GM12872 (cell line): ENCODE measurements at regions not wholly inside any gene's neighbourhood (a gene's known extent, or its start where the extent isn't known, plus 50 kb on each side); places are given as distances from the start of the nearest gene placed in this dataset.

Source experiments
- TF ChIP-seq, protein P1 (sequence below): IDR thresholded peaks from 3 replicates; pipeline ENCODE4 v1.5.1; 2011; ENCODE audit warnings: low read depth, mild to moderate bottlenecking, low read length, moderate library complexity; ENCODE audit not compliant: insufficient read depth

DNA sequence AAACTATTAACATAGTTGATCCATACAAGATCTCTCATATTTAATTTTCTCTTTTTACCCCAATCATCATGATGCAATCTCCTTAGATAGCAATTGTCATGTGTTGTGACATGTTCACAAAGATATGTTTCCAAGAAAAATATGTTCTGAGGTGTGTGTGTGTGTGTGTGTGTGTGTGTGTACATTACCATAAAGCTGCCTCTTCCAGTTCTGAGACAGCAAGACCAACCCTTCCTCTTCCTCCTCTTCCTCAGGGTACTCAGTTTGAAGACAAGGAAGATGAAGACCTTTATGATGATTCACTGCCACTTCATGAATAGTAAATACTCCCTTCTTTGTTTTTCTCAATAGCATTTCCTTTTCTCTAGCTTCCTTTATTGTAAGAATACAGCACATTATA, 303.3 kb upstream of the PRDM9 start:
- TF ChIP-seq, protein P1, sequence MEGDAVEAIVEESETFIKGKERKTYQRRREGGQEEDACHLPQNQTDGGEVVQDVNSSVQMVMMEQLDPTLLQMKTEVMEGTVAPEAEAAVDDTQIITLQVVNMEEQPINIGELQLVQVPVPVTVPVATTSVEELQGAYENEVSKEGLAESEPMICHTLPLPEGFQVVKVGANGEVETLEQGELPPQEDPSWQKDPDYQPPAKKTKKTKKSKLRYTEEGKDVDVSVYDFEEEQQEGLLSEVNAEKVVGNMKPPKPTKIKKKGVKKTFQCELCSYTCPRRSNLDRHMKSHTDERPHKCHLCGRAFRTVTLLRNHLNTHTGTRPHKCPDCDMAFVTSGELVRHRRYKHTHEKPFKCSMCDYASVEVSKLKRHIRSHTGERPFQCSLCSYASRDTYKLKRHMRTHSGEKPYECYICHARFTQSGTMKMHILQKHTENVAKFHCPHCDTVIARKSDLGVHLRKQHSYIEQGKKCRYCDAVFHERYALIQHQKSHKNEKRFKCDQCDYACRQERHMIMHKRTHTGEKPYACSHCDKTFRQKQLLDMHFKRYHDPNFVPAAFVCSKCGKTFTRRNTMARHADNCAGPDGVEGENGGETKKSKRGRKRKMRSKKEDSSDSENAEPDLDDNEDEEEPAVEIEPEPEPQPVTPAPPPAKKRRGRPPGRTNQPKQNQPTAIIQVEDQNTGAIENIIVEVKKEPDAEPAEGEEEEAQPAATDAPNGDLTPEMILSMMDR = no peak

DNA sequence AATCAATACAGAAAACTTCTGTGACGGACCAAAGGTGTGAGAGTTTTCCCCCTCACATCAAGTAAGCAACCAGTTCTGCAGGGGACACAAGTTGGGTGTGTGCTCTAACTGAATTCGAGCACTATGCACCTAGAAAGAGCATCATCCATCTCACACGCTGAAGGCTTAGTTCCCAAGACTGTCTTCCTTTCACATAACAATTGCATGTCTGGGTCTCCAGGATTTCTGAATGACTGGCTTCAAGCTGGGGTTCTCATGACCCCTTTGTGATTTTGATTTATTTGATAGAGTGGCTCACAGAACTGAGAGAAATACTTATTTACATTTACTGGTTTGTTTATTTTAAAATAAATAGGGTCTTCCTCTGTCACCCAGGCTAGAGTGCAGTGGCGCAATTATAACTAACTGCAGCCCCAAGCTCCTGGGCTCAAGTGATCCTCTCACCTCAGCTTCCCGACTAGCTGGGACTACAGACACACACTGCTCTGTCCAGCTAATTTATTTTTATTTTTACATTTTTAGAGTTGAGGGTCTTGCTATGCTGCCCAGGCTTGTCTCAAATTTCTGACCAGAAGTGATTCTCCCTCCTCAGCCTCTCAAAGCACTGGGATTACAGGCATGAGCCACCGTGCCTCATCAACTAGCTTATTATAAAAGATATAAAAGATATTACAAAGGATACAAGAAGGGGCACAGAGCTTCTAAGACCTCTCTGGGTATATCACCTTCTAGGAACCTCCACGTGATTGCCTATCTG, 316.7 kb upstream of the CDH12 start:
- TF ChIP-seq, protein P1 = no peak

DNA sequence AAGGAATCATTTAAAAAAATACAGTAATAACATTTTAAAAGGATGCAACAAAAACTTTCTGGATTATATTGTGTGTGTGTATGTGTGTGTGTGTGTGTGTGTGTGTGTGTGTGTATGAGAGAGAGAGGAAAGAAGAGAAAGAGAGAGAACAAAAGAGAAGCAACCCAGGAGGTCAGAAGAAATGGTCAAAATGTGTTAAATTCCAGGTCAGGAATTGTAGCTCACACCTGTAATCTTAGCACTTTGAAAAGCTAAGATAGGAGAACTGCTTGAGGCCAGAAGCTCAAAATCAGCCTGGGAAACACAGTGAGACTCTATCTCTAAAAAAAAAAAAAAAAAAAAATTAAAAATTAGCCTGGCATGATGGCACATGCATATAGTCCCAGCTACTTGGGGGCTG, 311.8 kb upstream of the CDH12 start:
- TF ChIP-seq, protein P1 = no peak

DNA sequence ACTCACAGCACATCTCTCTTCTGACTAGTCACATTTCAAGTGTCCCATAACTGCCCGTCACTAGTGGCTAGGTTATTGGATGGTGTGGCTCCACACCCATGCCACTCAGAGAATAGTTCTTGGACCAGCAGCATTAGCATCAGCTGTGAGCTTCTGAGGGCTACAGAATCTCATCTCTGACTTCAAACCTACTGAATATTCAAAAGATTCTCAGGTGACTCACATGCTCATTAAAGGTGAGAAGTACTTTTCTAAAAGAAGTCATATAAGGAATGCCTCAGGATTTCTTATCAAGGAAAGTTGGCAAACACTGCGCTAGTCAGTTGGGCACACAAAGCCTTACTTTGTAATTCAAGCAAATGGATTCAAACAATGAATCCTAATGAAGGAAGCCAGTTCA, 305.0 kb upstream of the CDH12 start:
- TF ChIP-seq, protein P1 = no peak

DNA sequence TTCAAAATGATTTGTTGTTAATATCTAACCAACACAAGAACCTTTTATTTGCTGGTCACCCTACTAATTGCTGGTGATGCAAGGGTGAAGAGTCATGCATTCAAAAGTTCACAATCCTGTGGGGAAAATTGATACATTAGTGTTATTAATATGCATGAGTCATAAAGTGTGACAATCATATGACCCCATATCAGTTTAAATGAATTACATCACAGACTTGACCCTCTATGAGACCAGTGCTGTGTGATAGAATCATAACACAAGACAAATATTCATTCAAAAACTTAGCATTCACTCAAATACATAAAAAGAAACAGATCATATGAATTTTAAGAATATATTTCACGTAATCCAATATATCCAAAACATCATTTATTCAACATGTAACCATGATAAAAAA, 304.6 kb upstream of the CDH12 start:
- TF ChIP-seq, protein P1 = no peak

DNA sequence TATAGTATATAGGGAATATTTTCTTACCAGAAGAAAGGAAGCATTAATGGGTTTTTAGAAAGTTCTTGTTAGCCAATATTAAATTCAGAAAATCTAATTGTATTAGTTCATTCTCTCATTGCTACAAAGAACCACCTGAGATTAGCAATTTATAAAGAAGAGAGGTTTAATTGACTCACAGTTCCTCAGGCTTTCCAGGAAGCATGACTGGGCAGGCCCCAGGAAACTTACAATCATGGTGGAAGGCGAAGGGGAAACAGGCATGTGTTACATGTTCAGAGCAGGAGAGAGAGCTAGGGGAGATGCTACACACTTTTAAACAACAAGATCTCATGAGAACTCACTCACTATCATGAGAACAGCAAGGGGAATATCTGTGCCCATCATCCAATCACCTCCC, 304.0 kb upstream of the CDH12 start:
- TF ChIP-seq, protein P1 = no peak

DNA sequence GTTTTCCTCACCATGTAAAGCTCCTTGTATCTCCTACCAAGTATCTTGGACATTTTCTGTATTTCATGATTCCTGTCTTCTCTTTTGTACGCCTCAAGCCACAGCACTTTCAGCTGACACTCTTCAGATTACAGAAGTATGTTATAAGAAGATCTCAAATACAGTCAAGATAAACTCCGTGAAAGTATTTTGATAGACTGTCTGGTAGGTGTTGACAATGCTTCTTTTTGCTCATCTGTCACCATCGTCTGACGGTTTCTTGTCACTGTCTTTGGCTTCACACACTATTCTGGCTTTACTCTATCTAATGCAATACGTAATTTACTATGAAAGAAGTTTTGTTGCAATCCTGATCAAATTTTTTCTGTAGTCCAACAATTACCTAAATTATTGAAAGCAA, 294.5 kb upstream of the CDH12 start:
- TF ChIP-seq, protein P1 = no peak

DNA sequence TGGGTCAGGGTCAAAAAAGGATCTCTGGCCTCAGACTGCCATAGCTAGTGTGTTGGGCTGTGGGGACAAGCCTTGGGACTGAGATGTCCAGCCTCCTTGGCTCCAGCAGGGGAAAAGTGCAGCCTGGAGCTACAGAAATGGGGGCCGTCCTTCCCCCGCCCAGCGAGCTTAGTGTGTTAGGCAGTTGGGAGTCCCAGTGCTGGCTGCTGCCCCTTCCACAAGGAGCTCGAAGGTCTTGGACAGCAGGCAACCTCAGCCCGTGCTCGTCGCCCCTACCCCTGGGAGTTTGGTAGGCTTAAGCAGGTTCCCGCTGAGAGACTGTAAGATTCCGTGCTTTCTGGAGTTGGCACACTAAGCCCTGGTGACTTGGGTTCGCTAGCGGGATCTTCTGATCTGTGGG, 293.0 kb upstream of the CDH12 start:
- TF ChIP-seq, protein P1 = no peak
